T-helper 2 cell treated with Interferon-gamma antibody and Interleukin-4, amounts not matched to agents 5 μg/mL and 100 μg/mL, for 36 hours (primary cell): ENCODE measurements at regions not wholly inside any gene's neighbourhood (a gene's known extent, or its start where the extent isn't known, plus 50 kb on each side); places are given as distances from the start of the nearest gene placed in this dataset.
"Not testable (repeated sequence)": the region's sequence is repeated elsewhere in the genome, so short reads cannot be mapped to it uniquely, and the experiment has no call there.

Experiments
- DNase-seq: peaks from one replicate; pipeline ENCODE4 v3.0.0; 2021; ENCODE audit warnings: low spot score
- H3K27ac Mint-ChIP-seq: one replicate; pipeline ENCODE4 v1.8.0; 2021; ENCODE audit warnings: mild to moderate bottlenecking, mixed read lengths
- H3K27me3 Mint-ChIP-seq: one replicate; pipeline ENCODE4 v1.8.0; 2021; ENCODE audit warnings: low read depth, mixed read lengths
- H3K36me3 Mint-ChIP-seq: one replicate; pipeline ENCODE4 v1.8.0; 2021; ENCODE audit warnings: low read depth, mixed read lengths
- H3K4me1 Mint-ChIP-seq: one replicate; pipeline ENCODE4 v1.8.0; 2021; ENCODE audit warnings: low read depth, mixed read lengths
- H3K4me3 Mint-ChIP-seq: one replicate; pipeline ENCODE4 v1.8.0; 2022; ENCODE audit warnings: mild to moderate bottlenecking, moderate library complexity, mixed read lengths
- H3K9me3 Mint-ChIP-seq: one replicate; pipeline ENCODE4 v1.8.0; 2021; ENCODE audit warnings: mixed read lengths

DNA sequence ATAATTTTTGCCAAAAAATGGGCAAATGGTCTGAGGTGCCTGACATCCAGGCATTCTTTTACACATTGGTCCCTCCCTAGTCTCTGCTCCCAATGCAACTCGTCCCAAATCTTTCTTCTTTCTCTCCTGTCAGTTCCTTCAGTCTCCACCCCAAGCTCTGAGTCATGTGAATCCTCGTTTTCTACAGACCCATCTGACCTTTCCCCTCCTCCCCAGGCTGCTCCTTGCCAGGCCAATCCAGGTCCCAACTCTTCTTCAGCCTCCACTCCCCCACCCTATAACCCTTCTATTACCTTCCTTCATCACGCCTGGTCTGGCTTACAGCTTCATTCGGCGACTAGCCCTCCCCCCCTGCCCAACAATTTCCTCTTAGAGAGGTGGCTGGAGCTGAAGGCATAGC is 55.3 kb downstream of the BBS10 start:
- H3K36me3 Mint-ChIP-seq, DNase-seq, H3K4me3 Mint-ChIP-seq, H3K27ac Mint-ChIP-seq, H3K9me3 Mint-ChIP-seq, H3K27me3 Mint-ChIP-seq, H3K4me1 Mint-ChIP-seq: not testable (repeated sequence)

- H3K27me3 Mint-ChIP-seq, H3K36me3 Mint-ChIP-seq, DNase-seq, H3K4me3 Mint-ChIP-seq, H3K9me3 Mint-ChIP-seq, H3K27ac Mint-ChIP-seq, H3K4me1 Mint-ChIP-seq: not testable (repeated sequence)
Observed at GRCh38 chr12:76292305-76292704, 55.9 kb downstream of the BBS10 start.

DNA sequence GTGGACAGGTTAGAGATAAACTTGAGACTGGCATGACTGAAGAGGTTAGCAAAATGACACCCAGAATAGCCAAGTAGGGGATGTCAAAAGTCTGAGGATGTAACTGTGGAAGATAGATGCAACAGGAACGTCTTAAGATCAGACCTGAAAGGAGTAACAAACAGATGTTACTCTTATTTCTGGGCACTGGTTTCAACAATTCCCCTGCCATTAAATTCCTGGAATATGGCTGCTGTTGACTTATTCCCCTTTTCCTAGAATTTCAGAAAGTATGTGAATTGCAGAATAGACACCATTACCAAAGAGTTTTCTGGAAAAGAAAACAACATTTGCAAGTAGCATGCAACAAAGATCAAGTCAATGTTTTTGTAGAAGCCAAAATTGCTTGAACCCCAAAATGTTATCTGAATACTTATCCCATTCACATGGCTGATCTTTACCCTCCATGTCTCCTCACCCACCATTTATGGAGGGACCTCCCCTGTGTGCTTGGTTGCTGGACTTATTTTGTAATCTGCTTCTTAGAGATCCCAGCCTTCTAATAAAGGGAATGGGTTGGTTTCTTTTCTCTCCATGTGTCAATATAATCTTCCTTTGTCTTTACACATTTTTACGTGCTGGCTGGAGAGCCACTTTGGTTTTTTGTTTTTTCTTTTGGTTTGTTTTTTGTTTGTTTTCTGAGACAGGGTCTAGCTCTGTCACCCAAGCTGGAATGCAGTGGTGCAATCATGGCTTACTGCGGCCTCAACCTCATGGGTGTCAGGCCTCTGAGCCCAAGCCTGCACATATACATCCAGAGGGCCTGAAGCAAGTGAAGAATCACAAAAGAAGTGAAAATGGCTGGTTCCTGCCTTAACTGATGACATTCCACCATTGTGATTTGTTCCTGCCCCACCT is 57.0 kb downstream of the BBS10 start:
- no peaks in the 10 kb centered on the region for H3K9me3 Mint-ChIP-seq
- no peak overlapping the region for H3K27ac Mint-ChIP-seq

DNA sequence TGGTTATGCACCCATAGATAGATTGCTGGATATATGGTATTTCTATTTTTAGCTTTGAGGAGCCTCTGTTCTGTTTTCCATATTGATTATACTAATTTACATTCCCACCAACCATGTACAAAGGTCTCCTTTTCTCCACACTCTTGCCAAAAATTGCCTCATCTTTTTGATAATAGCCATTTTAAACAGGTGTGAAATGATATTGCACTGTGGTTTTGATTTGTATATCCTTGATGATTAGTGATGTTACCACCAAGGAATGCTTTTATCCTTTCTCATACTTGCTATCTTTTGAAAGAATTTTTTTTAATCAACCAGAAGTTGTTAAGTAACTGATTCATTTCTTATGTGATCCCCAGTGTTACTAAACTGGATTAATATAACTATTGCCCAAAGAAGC is 60.0 kb downstream of the BBS10 start:
- no peaks in the 10 kb centered on the region for H3K4me1 Mint-ChIP-seq
- no peak for DNase-seq
- H3K27me3 Mint-ChIP-seq: peaks cover 12% of the 10 kb centered on the region
- no peak overlapping the region for H3K27ac Mint-ChIP-seq
- H3K4me3 Mint-ChIP-seq: no peak overlapping the region
- no peaks in the 10 kb centered on the region for H3K9me3 Mint-ChIP-seq
- no peaks in the 10 kb centered on the region for H3K36me3 Mint-ChIP-seq

More for the DNA sequence above, 57.0 kb downstream of the BBS10 start:
- Mint-ChIP-seq H3K4me1 (no peaks in the 10 kb centered on the region), H3K36me3 (no peaks in the 10 kb centered on the region), H3K27me3 (peaks cover 7% of the 10 kb centered on the region), H3K4me3 (no peak overlapping the region)
- DNase-seq: no peak

DNA sequence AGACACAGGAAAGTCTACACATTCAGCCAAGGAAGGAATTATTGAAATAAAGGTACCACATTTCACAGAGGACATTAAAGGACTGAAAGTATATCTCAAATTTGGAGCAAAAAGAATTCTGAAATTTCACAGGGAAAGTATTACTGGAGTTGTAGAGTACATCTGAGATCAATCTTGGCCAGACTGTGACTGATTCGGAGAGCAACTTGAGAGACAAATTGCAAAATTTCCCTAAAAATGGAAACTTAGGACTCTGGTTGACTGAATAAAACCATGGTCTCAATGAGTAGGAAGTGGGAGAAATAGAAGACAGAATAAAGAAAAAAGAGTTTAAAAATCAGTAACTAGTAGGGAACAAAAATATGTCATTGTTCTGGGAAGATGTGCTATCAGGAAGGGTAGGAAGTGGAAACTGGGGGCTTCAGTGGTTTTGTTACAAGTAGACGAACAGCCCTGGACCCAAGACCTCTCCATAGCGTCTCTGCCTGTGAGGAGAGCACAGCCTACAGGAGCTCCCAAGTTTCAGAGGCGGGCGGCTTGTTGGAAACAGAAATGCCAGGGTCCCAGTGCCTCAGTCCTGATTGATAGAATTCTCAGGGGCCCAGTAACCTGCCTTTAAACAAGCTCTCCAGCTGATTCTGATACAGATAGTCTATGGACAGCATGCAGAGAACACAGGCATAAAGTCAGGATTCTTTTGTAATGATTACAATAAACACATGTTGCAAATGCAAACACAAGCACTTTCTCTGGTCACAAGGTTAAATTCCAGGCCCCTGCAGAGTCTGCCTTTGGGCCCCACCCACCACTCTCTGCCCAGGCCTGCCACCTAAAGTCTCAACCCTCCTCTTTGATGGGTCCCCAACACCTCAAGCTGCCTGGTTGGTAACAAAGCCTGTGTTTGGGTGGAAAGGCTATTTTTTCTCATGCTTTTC is 63.1 kb downstream of the BBS10 start:
- Mint-ChIP-seq H3K36me3 (no peaks in the 10 kb centered on the region), H3K4me1 (no peaks in the 10 kb centered on the region), H3K27ac (no peak overlapping the region), H3K27me3 (peaks cover 18% of the 10 kb centered on the region), H3K9me3 (no peaks in the 10 kb centered on the region), H3K4me3 (no peak overlapping the region)
- DNase-seq: no peak

DNA sequence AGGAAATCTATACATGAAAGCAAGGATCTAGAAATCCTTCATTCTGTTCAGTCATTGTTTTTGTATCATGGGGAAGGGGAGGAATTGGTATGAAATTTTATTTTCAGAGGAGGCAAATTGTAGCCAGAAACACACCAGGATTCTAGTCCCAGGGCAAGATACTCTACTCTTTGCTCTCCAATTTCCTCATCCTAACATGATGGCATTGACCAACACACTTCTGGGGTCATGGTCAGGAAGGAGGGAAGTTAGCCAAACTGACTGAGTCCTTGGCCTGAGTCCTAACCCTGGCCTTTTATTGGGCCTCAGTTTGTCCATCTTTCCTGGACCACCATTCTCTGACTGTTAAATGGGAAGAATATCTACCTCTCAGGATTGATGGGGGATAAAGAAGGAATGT is 65.5 kb downstream of the BBS10 start:
- Mint-ChIP-seq H3K9me3 (no peaks in the 10 kb centered on the region), H3K4me3 (no peak overlapping the region), H3K4me1 (no peaks in the 10 kb centered on the region), H3K27me3 (peaks cover 20% of the 10 kb centered on the region), H3K27ac (no peak overlapping the region), H3K36me3 (no peaks in the 10 kb centered on the region)
- DNase-seq: no peak

- H3K27ac Mint-ChIP-seq: no peak overlapping the region
- no peak for DNase-seq
- no peak overlapping the region for H3K4me3 Mint-ChIP-seq
- H3K4me1 Mint-ChIP-seq: peaks cover 9% of the 10 kb centered on the region
- no peaks in the 10 kb centered on the region for H3K9me3 Mint-ChIP-seq
- peaks cover 10% of the 10 kb centered on the region for H3K27me3 Mint-ChIP-seq
- H3K36me3 Mint-ChIP-seq: no peaks in the 10 kb centered on the region
Observed at GRCh38 chr12:76277480-76277879, 70.7 kb downstream of the BBS10 start.

GRCh38 chr12:76276499-76277151 is 71.6 kb downstream of the BBS10 start:
- H3K27me3 Mint-ChIP-seq: peaks cover 7% of the 10 kb centered on the region
- no peaks in the 10 kb centered on the region for H3K9me3 Mint-ChIP-seq
- H3K36me3 Mint-ChIP-seq: no peaks in the 10 kb centered on the region
- no peak overlapping the region for H3K4me3 Mint-ChIP-seq
- H3K27ac Mint-ChIP-seq: no peak overlapping the region
- peaks cover 9% of the 10 kb centered on the region for H3K4me1 Mint-ChIP-seq
- no peak for DNase-seq

DNA sequence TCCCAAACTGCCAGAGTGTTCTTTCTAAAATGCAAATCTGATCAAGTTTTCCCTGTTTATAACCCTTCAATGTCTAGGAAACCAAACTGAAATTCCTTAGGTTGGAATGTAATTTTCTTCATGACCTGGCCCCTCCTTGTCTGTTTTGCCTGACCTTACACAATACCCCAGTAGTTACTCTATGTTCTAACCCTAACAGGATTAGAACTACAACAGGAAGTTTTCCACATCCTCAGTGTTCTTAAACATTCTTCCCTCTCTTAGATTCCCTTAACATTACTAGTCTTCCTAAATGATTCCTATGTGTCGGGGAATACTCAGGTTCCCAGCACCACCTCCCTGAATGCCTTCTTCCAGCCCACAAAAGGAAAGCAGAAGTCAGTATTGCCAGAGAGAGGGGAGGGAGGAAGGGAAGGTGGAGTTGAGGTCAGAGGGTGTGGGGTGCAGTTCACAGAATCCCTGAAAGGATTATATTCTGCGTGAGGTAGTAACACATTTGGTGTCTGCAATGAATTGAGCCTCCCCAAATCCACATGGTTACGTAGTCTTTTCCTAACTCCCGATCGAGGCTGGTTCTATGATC is 72.6 kb downstream of the BBS10 start:
- peaks cover 3% of the 10 kb centered on the region for H3K27me3 Mint-ChIP-seq
- no peak overlapping the region for H3K27ac Mint-ChIP-seq
- no peak overlapping the region for H3K4me3 Mint-ChIP-seq
- no peaks in the 10 kb centered on the region for H3K36me3 Mint-ChIP-seq
- peaks cover 9% of the 10 kb centered on the region for H3K4me1 Mint-ChIP-seq
- no peak for DNase-seq
- no peaks in the 10 kb centered on the region for H3K9me3 Mint-ChIP-seq

GRCh38 chr12:76274420-76275083 is 73.7 kb downstream of the BBS10 start:
- H3K4me3 Mint-ChIP-seq: no peak overlapping the region
- H3K4me1 Mint-ChIP-seq: peaks cover 9% of the 10 kb centered on the region
- no peaks in the 10 kb centered on the region for H3K9me3 Mint-ChIP-seq
- H3K36me3 Mint-ChIP-seq: no peaks in the 10 kb centered on the region
- DNase-seq: peak; percentile 57
- H3K27ac Mint-ChIP-seq: no peak overlapping the region
- peaks cover 3% of the 10 kb centered on the region for H3K27me3 Mint-ChIP-seq

- no peaks in the 10 kb centered on the region for H3K36me3 Mint-ChIP-seq
- peaks cover 9% of the 10 kb centered on the region for H3K4me1 Mint-ChIP-seq
- no peak overlapping the region for H3K27ac Mint-ChIP-seq
- peaks cover 4% of the 10 kb centered on the region for H3K27me3 Mint-ChIP-seq
- no peak overlapping the region for H3K4me3 Mint-ChIP-seq
- H3K9me3 Mint-ChIP-seq: no peaks in the 10 kb centered on the region
- no peak for DNase-seq
Observed at GRCh38 chr12:76272287-76272686, 75.9 kb downstream of the BBS10 start.

- Mint-ChIP-seq H3K4me1 (peaks cover 9% of the 10 kb centered on the region), H3K27me3 (peaks cover 8% of the 10 kb centered on the region), H3K4me3 (no peak overlapping the region), H3K27ac (no peak overlapping the region), H3K36me3 (no peaks in the 10 kb centered on the region), H3K9me3 (no peaks in the 10 kb centered on the region)
- no peak for DNase-seq
Observed at GRCh38 chr12:76270657-76271358, 77.4 kb downstream of the BBS10 start.

DNA sequence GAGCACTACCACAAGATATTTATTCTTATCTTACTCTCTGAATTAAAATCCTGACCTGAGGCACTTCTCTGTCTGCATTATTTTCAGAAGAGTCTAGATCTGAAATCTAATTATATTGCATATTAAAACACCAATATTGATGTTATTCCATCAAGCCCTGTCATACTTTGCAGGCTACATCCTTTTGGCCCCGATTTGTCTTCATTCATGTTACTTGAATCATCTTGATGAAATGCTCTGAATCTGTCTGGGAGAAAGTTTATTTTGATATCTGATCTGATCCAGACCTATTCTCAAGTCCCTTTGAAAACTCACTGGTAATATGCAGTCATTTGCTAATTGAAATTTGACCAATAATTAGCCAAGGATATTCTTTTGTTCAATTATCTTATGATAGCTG is 79.9 kb downstream of the BBS10 start:
- Mint-ChIP-seq H3K4me3 (no peak overlapping the region), H3K27me3 (peaks cover 8% of the 10 kb centered on the region), H3K4me1 (no peaks in the 10 kb centered on the region), H3K36me3 (no peaks in the 10 kb centered on the region), H3K9me3 (no peaks in the 10 kb centered on the region), H3K27ac (no peak overlapping the region)
- no peak for DNase-seq
